Ovary (tissue), 7 donors: ENCODE measurements at regions not wholly inside any gene's neighbourhood (a gene's known extent, or its start where the extent isn't known, plus 50 kb on each side); places are given as distances from the start of the nearest gene placed in this dataset.
A peak's percentile ranks its signal among the peaks of the same experiment; 100 is the strongest.

Source experiments
- DNase-seq, 5 donors: peaks; one replicate each; pipeline ENCODE4 v3.0.0-alpha.2; 2019 to 2020
- H3K27ac ChIP-seq, 2 donors: fragments of 200-600 bp; one replicate each; pipeline versions ENCODE4 v1.5.1 to v1.8.0; 2019 to 2022
- H3K27me3 ChIP-seq: fragments of 200-600 bp; one replicate; pipeline ENCODE4 v1.8.0; 2022
- H3K36me3 ChIP-seq: fragments of 200-600 bp; sonication (generic); one replicate; pipeline ENCODE4 v1.5.1; 2019
- H3K4me1 ChIP-seq: one replicate; pipeline ENCODE4 v1.8.1; 2013; ENCODE audit warnings: mild to moderate bottlenecking, moderate library complexity; ENCODE audit not compliant: insufficient read depth
- H3K4me3 ChIP-seq: fragments of 200-600 bp; sonication (generic); one replicate; pipeline ENCODE4 v1.5.1; 2017
- H3K9me3 ChIP-seq, 2 donors: fragments of 200-600 bp in 1 of 2; sonication (generic) in 1 of 2; one replicate each; pipeline versions ENCODE4 v1.5.1 to v1.8.1; 2013 to 2019; ENCODE audit warnings: mild to moderate bottlenecking in 1 of 2, moderate library complexity in 1 of 2
- EP300 ChIP-seq: sonication (generic); formaldehyde crosslinking; IDR thresholded peaks from one replicate; pipeline ENCODE4 v1.6.1; 2017; ENCODE audit warnings: antibody characterized with exemption
- POLR2A ChIP-seq: fragments of 450-650 bp; IDR thresholded peaks from one replicate; pipeline ENCODE4 v1.6.1; 2017; ENCODE audit warnings: antibody characterized with exemption, mild to moderate bottlenecking, moderate library complexity
- WGBS, 3 donors: extraction: QIAGEN DNeasy Blood & Tissue Kit in 1 of 3; methylation state at CpG; one replicate each; pipeline versions ENCODE4 v1.1.5 to v1.1.7; 2013 to 2017; 5-methylcytosine and 5-hydroxymethylcytosine counted together
- intact Hi-C, 4 donors: fragments of 100-400 bp; cut with DNase I; formaldehyde crosslinking; loops; one replicate each; pipeline versions ENCODE4 v1.11.0 to v1.15.1; 2022 to 2023
- TF ChIP-seq, protein P1 (sequence below), 3 donors: fragments of 450-650 bp in 2 of 3; fragments of 200-600 bp in 1 of 3; IDR thresholded peaks; one replicate each; pipeline versions ENCODE4 v1.5.1 to v1.8.0; 2016 to 2022; ENCODE audit warnings: antibody characterized with exemption in 3 of 3, mild to moderate bottlenecking in 1 of 3
- donor health status: DM: no; HTN: no; CAD: no; lungs with moderate emphysema.
- donor health status: DM: no; HTN: no; CAD: no.
- donor health status: Bipolar disorder and iron deficiency.
- donor health status: DM: no; HTN: no; CAD: no.
- donor health status: DM: yes; HTN: yes; CAD: no.

DNA sequence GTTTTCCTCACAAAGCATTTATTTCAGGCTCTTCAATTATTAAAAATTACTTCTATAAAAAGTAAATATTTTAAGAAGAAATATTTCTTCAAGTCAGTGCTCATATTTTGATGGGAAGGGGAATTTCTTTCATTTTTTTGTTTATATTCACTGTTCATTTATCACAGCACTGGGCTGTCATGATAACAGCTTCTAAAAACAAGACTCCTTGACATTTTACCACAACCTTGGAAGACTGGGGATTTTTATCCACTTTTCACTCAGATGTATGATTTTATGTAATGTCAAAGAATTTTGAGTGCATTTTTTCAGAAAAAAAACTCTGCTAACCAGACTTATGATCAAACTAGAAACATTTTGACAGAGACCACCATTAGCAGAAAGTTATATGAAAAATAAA is 149.7 kb downstream of the PHLDA1 start:
- no peak for TF ChIP-seq POLR2A
- no peak for TF ChIP-seq EP300
- TF ChIP-seq, protein P1, sequence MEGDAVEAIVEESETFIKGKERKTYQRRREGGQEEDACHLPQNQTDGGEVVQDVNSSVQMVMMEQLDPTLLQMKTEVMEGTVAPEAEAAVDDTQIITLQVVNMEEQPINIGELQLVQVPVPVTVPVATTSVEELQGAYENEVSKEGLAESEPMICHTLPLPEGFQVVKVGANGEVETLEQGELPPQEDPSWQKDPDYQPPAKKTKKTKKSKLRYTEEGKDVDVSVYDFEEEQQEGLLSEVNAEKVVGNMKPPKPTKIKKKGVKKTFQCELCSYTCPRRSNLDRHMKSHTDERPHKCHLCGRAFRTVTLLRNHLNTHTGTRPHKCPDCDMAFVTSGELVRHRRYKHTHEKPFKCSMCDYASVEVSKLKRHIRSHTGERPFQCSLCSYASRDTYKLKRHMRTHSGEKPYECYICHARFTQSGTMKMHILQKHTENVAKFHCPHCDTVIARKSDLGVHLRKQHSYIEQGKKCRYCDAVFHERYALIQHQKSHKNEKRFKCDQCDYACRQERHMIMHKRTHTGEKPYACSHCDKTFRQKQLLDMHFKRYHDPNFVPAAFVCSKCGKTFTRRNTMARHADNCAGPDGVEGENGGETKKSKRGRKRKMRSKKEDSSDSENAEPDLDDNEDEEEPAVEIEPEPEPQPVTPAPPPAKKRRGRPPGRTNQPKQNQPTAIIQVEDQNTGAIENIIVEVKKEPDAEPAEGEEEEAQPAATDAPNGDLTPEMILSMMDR (IDR thresholded peaks at IDR 0.05) = no peak
- no peaks in the 10 kb centered on the region for H3K27me3 ChIP-seq
- H3K9me3 ChIP-seq = no peaks in the 10 kb centered on the region
- H3K4me1 ChIP-seq = peaks cover 4% of the 10 kb centered on the region
- DNase-seq = no peak
- H3K36me3 ChIP-seq = no peaks in the 10 kb centered on the region
- intact Hi-C loops = no loop called here
- no peak overlapping the region for H3K4me3 ChIP-seq
- peak overlapping the region in 1 of 2 donors; percentile 33 for H3K27ac ChIP-seq

- WGBS, 3 donors = 5 to 16% (median 6%) methylated on average over 13 of the region's 13 CpGs
- intact Hi-C loops = no loop called here
- Histone ChIP-seq H3K27ac (peak overlapping the region in 1 of 2 donors; percentile 73), H3K9me3 (no peaks in the 10 kb centered on the region), H3K4me1 (peaks cover 2% of the 10 kb centered on the region), H3K4me3 (no peak overlapping the region), H3K36me3 (no peaks in the 10 kb centered on the region), H3K27me3 (no peaks in the 10 kb centered on the region)
- TF ChIP-seq EP300 (no peak), POLR2A (no peak)
- TF ChIP-seq, protein P1 (IDR thresholded peaks at IDR 0.05) = no peak
- DNase-seq = peak in 4 of 5 donors; percentile 14 to 52 (median 22)
Observed at GRCh38 chr12:75877763-75878621, 153.6 kb downstream of the PHLDA1 start.

GRCh38 chr12:75876832-75877762 is 154.5 kb downstream of the PHLDA1 start:
- Histone ChIP-seq H3K9me3 (no peaks in the 10 kb centered on the region), H3K27ac (peak overlapping the region in 1 of 2 donors; percentile 73), H3K27me3 (no peaks in the 10 kb centered on the region), H3K36me3 (no peaks in the 10 kb centered on the region), H3K4me3 (no peak overlapping the region), H3K4me1 (peaks cover 2% of the 10 kb centered on the region)
- 27 to 32% (median 30%) methylated on average over 4 of the region's 4 CpGs for WGBS, 3 donors
- intact Hi-C loops = no loop called here
- DNase-seq = no peak
- no peak for TF ChIP-seq POLR2A
- no peak for TF ChIP-seq EP300
- TF ChIP-seq, protein P1 (IDR thresholded peaks at IDR 0.05) = no peak

GRCh38 chr12:75874441-75874840 is 157.1 kb downstream of the PHLDA1 start:
- DNase-seq = no peak
- no peak overlapping the region for H3K4me3 ChIP-seq
- intact Hi-C loops = no loop called here
- H3K4me1 ChIP-seq = peaks cover 2% of the 10 kb centered on the region
- no peaks in the 10 kb centered on the region for H3K27me3 ChIP-seq
- 68 to 96% (median 92%) methylated on average over 2 of the region's 2 CpGs for WGBS, 3 donors
- H3K36me3 ChIP-seq = no peaks in the 10 kb centered on the region
- TF ChIP-seq EP300 (no peak), POLR2A (no peak)
- TF ChIP-seq, protein P1 (IDR thresholded peaks at IDR 0.05) = no peak
- H3K27ac ChIP-seq = no peak overlapping the region
- no peaks in the 10 kb centered on the region for H3K9me3 ChIP-seq
